HG03066 (cell line): ENCODE measurements at regions not wholly inside any gene's neighbourhood (a gene's known extent, or its start where the extent isn't known, plus 50 kb on each side); places are given as distances from the start of the nearest gene placed in this dataset.
"Not testable (repeated sequence)": the region's sequence is repeated elsewhere in the genome, so short reads cannot be mapped to it uniquely, and the experiment has no call there.

Experiments used
- ATAC-seq: cut with Tn5 transposase; IDR thresholded peaks from one replicate; pipeline ENCODE4 v1.9.1; 2021; ENCODE audit warnings: low read depth; ENCODE audit not compliant: unreplicated experiment

DNA sequence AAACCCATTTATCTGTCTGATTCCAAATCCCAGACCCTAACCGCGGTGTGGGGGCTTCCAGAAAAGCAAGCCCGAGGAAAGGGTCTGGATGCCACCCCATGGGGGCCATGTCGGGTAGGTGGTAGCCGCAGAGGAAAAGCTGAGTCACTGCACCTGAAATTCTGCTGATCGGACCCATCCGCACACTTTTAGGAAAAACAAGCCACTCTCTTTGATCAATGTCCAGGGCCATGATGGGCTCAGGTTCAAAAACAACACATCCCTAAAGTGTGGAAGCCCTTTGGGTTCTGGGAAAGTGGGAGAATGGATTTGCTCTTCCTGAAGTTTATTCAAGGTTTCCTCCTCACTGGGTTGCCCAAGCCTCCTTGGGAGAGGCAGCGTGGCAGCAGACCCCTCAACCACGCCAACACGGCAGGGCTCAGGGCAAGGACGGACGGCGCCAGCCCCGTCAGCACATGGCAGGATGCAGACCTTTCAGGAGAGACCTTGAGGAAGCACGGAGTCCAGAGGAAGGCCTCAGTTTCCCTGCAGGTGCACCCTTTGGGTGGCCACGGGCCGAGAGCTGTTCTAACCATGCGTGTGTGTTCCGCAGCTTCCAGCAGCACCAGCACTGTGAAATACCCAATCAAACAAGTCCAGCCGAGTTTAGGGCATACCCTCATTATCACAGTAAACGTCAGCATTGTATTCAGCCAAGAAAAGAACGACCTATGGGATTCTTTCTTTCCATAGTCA is 367.0 kb downstream of the FOXL1 start:
- ATAC-seq, result no peak

DNA sequence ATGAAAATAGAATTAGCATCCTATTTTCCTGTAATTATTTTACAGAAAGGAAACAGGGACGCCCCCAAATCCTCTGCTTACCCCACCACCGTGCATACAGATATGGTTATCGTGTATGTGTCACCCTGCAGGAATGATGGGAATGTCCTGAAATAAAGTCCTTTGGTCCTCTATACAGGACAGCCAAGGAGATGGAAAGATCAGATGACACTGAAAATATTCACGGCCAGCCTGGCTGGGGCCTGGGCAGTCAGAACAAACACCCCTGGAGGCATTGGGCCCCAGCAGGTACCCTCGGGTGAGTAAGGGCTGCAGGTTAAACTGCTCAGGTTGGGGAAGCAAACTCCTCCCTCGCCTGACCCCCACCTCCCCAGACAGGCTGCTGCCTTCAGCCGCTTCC is 368.0 kb downstream of the FOXL1 start:
- ATAC-seq, result no peak

- no peak for ATAC-seq
Measured at GRCh38 chr16:86946981-86947380, 368.6 kb downstream of the FOXL1 start.

GRCh38 chr16:86948046-86948445 is 369.1 kb downstream of the C16orf95 start:
- no peak for ATAC-seq

DNA sequence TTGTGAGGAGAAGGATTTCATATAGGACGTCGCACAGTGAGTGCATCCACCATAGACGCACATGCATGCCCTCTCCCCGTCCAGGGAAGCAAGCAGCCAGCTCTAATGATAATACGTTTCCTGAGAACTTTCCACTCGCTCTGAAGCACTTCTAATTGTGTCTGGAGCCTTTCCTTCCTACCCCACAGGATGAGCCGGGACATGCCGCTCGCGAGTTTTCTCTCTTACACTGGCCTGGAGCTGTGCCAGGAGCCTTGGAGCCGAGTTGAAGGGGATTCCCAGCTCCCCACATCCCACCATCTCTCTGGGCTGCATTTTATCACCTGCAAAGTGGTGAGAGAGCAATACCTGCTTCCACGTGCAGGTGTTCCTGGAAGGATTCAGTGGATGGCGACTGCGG is 368.1 kb downstream of the C16orf95 start:
- ATAC-seq, result no peak

DNA sequence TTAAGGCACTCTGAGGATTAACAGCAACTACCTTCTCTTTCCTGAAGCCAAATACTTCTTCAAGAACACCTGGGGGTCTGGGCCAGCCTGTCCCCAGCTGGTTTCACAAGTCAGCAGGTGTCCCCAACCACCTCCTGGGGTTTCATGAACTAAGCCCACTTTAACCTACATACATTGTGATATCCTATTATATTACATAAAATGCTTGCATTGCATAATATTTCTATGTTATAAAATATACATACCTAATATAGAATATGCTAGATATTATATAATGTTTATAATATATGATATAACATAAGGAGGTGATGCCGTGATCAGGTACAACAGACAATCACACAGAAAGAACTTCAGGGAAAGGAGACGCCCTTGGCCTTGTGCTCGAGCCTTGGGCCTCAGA is 367.6 kb downstream of the C16orf95 start:
- no peak for ATAC-seq

DNA sequence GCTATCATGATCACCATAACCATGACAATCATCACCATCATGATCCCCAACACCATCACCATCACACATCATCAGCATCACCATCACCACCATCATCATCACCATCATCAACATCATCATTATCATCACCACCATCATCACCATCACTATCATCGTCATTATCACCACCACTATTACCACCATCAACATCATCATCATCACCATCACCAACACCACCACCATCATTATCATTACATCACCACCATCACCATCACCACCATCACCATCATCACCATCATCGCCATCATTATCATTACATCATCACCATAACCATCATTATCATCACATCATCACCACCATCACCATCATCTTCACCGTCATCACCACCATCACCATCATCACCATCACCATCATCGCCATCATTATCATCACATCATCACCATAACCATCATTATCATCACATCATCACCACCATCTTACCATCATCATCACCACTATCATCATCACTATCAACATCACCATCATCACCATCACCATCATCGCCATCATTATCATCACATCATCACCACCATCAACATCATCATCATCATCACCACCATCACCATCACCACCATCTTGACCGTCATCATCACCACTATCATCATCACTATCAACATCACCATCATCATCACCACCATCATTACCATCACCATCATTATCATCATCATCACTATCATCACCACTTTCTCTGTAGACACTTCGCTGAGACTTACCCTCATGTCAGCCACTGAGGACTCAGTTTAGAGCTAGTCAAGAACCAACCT is 366.0 kb downstream of the C16orf95 start:
- no peak for ATAC-seq

- ATAC-seq, result no peak
Measured at GRCh38 chr16:86951831-86952598, 365.2 kb downstream of the C16orf95 start.

DNA sequence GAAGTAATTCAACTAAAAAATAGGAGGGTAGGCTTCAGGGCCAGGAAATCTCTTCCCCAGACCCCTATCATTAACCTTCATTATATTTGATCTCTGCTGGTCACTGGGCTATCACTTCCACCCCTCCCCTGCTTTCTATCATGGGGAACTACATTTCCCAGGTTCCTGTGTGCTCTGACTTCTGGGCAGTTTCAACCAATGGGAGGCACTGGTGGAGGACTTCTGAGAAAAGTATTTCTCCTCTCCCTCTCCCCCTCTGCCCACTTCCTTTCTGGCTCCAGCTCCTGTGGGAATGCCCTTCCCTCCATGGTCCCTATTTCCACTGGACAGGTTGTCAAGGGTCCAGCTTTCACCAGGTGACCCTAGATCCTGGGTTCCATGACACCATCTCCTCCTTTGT is 364.4 kb downstream of the C16orf95 start:
- ATAC-seq, result no peak

DNA sequence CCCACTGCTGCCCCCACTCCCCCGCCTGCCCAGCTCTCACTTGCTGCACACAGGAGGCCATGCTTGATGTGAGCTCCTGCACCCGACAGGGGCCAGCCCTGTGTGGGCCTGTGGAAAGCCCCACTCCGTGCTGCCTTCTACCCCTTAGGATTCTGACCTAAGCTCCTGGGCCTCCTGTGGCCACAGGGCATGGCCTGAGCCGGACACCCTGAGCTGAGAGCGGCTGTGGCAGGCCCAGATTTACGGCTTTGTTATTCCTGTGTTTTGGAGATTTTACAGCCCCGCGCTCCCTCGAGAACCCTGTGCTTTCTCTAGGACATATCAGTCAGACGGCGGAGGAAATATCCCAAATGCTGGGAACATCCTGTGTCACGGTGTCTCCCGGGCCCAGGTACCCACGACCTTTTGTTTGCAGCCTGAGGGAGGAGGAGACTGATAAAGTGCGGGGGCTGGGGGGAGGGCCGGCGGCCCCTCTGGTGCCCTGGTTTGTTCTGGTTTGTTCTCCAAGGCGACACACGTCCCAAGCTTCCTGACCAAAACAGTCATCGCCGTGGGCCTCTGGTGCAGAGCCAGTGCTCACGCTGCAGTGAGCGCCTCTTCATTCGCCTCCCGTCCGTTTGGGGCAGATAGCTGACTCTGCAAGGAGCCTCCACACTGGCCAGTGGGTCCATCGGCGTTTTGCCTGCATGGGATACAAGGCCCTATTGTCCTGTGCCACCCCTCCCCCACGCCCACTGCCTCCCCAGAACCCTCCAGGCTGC is 363.4 kb downstream of the C16orf95 start:
- no peak for ATAC-seq

DNA sequence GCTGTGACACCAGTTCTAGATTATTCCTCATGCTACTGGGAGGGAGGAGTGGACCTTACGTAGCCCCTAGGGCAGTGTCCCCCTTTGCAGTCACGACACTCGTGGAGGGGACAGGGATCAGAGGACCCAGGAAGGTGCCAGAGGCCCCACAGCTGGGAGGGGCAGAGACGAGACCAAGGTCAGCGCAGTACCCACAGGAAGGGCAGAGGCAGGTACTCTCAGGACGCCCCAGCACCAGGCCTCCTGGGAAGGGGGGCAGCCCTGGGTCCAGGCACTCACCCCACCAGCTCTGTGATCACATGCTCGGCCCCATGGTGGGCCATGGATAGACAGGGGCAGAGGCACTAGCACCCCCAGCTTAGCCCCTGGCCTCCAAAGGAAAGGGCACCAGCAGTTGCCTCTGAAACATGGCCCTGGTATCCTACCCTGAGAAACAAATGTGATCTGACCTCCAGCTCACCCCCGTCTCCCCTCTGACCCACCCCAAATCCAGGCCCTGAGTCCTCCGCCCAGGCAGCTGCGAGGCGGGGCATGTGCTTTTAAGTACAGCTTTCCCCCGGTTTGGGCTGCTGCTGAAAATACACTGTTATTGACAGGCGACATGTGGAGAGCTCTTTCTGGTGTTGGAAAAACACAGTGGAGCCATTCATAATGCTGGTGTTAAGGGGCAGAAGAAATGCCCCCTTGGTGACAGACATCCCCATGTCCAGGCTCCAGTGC is 361.9 kb downstream of the C16orf95 start:
- ATAC-seq, result no peak

DNA sequence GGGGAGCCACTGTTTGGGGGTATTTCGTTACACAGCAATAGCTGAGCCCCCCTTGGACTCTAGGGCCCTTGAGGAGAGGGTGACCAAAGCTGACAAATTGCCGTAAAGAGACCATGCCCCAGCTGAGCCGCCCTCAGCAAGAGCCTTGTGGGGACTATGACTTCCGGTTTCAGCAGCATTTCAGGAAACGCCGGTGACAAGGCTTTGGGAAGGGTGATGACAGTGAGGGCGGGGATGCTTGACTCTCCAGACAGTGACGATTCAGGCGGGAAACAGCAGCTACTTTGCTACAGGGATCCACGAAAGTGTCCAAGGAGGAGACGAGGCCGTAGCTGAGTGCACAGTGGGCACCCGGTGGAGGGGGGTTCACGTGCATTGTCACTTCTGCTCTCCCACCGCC is 360.8 kb downstream of the C16orf95 start:
- no peak for ATAC-seq

GRCh38 chr16:86957662-86958198 is 359.5 kb downstream of the C16orf95 start:
- not testable (repeated sequence) for ATAC-seq

GRCh38 chr16:86958423-86958822 is 358.8 kb downstream of the C16orf95 start:
- ATAC-seq, result no peak

DNA sequence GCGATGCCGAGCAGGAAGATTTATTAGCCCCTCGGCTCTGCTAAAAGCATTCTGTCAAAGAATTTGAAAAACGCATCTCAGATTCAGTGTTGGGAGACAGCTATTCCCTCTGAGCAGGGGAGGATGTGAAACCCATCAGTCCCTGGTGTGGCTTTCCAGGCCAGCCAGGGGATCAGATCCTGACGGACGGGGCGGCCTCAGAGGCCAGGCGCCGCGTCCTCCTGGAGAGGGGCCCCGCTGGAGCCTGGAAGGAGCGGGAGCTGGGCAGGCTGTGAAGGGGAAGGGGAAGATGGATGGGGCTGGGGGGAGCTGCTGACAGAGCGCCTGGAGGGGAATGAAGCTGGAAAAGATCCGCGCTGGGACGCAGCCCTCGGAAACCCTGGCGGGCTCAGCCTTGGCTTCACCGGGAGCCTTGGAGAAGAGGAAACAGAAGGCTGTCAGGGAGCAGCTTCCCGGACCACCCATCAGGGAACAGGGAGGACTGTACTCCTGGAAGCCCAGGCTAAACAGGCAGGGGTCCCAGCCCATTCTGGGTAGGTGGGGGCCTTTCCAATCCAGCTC is 358.0 kb downstream of the C16orf95 start:
- no peak for ATAC-seq

- ATAC-seq, result no peak
Measured at GRCh38 chr16:86959729-86960128, 357.5 kb downstream of the C16orf95 start.

GRCh38 chr16:86960266-86960665 is 356.9 kb downstream of the C16orf95 start:
- no peak for ATAC-seq

- ATAC-seq, result no peak
Measured at GRCh38 chr16:86961171-86961601, 356.0 kb downstream of the C16orf95 start.

GRCh38 chr16:86962259-86962658 is 354.9 kb downstream of the C16orf95 start:
- ATAC-seq, result no peak
